Panc1 (cell line): ENCODE measurements at regions not wholly inside any gene's neighbourhood (a gene's known extent, or its start where the extent isn't known, plus 50 kb on each side); places are given as distances from the start of the nearest gene placed in this dataset.

Experiments
- ATAC-seq: fragments of 200-7000 bp; cut with Tn5 transposase; 2 replicates; pipeline ENCODE4 v1.9.1; 2020; ENCODE audit warnings: mild to moderate bottlenecking, moderate library complexity
- BruUV-seq: library from RNA; stranded (reverse); fragments of 400-500 nt; replicated peaks from 2 replicates; lab custom pipeline; 2021; lab: Mats Ljungman, UMichigan
- CTCF ChIA-PET: fragments of 300-600 bp; sonication (Branson Sonifier 250); formaldehyde crosslinking; loops from one replicate; lab custom pipeline; 2022; ENCODE audit warnings: antibody characterized with exemption; lab: Charles Lee
- POLR2A ChIA-PET: fragments of 300-600 bp; sonication (Branson Sonifier 250); formaldehyde crosslinking; loops from one replicate; lab custom pipeline; 2022; ENCODE audit warnings: antibody characterized with exemption; lab: Charles Lee
- DNase-seq: peaks from one replicate; pipeline ENCODE4 v3.0.0-alpha.2; 2010; ENCODE audit warnings: low read depth, low spot score
- H3K27ac ChIP-seq: 2 replicates; pipeline ENCODE4 v1.5.1; 2011; ENCODE audit warnings: mild to moderate bottlenecking, low read length, inconsistent platforms
- H3K27me3 ChIP-seq: fragments of 200-500 bp; sonication (Bioruptor generic); 2 replicates; pipeline ENCODE4 v1.6.0; 2014; ENCODE audit warnings: low read length, inconsistent platforms; ENCODE audit not compliant: control insufficient read depth, insufficient read depth
- H3K36me3 ChIP-seq: fragments of 200-500 bp; sonication (Bioruptor generic); 2 replicates; pipeline ENCODE4 v1.5.1; 2014; ENCODE audit warnings: inconsistent platforms, mild to moderate bottlenecking, low read length, moderate library complexity; ENCODE audit not compliant: control insufficient read depth, insufficient read depth
- H3K4me1 ChIP-seq: 2 replicates; pipeline ENCODE4 v1.5.1; 2011; ENCODE audit warnings: inconsistent platforms, mild to moderate bottlenecking, low read length, moderate library complexity; ENCODE audit not compliant: control insufficient read depth, insufficient read depth
- H3K4me3 ChIP-seq, 2 experiments: 2 replicates each; pipeline ENCODE4 v1.5.1; 2011 to 2012; ENCODE audit warnings: low read depth in 2 of 2, low read length in 2 of 2, mild to moderate bottlenecking in 2 of 2, inconsistent platforms in 1 of 2, moderate library complexity in 1 of 2
- H3K9me3 ChIP-seq: fragments of 200-500 bp; sonication (Bioruptor generic); 2 replicates; pipeline ENCODE4 v1.5.1; 2014; ENCODE audit warnings: low read depth, mild to moderate bottlenecking, inconsistent platforms, low read length, moderate library complexity; ENCODE audit not compliant: control insufficient read depth, insufficient read depth
- CTCF ChIP-seq: fragments of 450-650 bp; IDR thresholded peaks from 2 replicates; pipeline ENCODE4 v1.5.1; 2017; ENCODE audit warnings: mild to moderate bottlenecking
- POLR2AphosphoS5 ChIP-seq: IDR thresholded peaks from 2 replicates; pipeline ENCODE4 v1.6.1; 2012; ENCODE audit warnings: mild to moderate bottlenecking, low read depth, low read length, moderate library complexity
- REST ChIP-seq, 2 experiments: IDR thresholded peaks; 2 replicates each; pipeline ENCODE4 v1.6.1; 2011 to 2012; ENCODE audit warnings: low read depth in 2 of 2, control low read depth in 1 of 2, low read length in 1 of 2, mild to moderate bottlenecking in 1 of 2, moderate library complexity in 1 of 2; ENCODE audit not compliant: insufficient read depth in 1 of 2
- SIN3A ChIP-seq: IDR thresholded peaks from 2 replicates; pipeline ENCODE4 v1.6.1; 2012; ENCODE audit warnings: low read depth, mild to moderate bottlenecking, low read length, moderate library complexity, borderline replicate concordance; ENCODE audit not compliant: insufficient read depth
- TCF7L2 ChIP-seq: IDR thresholded peaks from 2 replicates; pipeline ENCODE4 v1.6.1; 2011; ENCODE audit warnings: mild to moderate bottlenecking, low read depth, low read length, inconsistent platforms
- in situ Hi-C: cut with HindIII; loops from 2 replicates; pipeline ENCODE4 v1.10.0; 2016; ENCODE audit warnings: low sequenced_read_pairs, low pct_unique_long_range_greater_than_20kb
- intact Hi-C: fragments of 100-400 bp; cut with micrococcal nuclease; formaldehyde crosslinking; loops from one replicate; pipeline ENCODE4 v1.10.0; 2022; ENCODE audit not compliant: unreplicated experiment

DNA sequence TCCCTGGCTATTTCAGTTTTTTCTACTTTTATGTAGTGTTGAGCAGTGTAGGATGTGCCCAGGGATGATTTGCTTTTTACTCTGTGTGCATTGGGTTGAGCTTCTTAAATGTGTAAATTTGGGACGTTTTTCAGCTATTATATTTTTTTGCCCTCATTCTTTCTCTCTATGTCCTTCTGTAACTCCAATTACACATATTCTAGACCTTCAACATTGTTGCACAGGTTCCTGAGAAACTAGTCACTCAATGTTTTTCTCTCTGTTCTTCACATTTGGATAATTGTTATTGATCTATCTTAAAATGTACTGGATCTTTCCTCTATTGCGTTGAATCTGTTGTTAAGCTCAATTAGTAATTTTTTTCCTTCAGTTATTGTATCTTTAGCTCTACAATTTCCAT is 162.7 kb upstream of the TCF21 start:
- BruUV-seq, result no TSS peak
- ATAC-seq, result no peak
- CTCF ChIA-PET, result no interaction called here

DNA sequence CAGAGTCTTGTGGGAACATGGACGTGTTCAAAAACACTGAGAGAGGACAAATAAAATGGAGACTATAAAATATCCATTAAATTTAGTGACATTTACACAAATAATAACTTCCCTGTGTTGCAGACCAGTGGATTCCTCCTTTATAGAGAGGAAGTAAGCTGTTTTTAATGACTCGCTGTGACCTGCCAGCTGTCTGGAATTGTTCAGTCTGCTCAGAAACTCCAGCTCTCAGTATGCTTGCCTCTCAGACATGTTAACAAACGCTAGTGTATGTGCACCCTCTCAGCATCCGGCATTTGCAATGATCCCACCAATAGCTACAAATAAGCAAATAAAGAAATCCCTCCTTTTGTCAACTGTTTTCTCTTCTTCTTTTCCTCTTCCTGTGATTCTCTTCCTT is 158.0 kb upstream of the TCF21 start:
- DNase-seq, result no peak
- no peaks in the 10 kb centered on the region for H3K36me3 ChIP-seq
- H3K4me1 ChIP-seq, result no peaks in the 10 kb centered on the region
- TF ChIP-seq SIN3A (no peak), POLR2AphosphoS5 (no peak), CTCF (no peak), TCF7L2 (no peak), REST (IDR thresholded peaks at IDR 0.05; ENCODE audit: insufficient read depth in 1 of 2, low read depth in 2 of 2, low read length in 1 of 2) (no peak)
- H3K9me3 ChIP-seq, result no peaks in the 10 kb centered on the region
- H3K27ac ChIP-seq, result no peak overlapping the region
- no peak overlapping the region for H3K4me3 ChIP-seq
- POLR2A ChIA-PET, result interaction anchor here (0.6 kb wide), 1 partner anchor 14 kb away, joined by 3 read pairs; no protein-coding TSS in a partner anchor
- ATAC-seq, result no peak
- no TSS peak for BruUV-seq
- in situ Hi-C loops, result no loop called here
- intact Hi-C loops, result no loop called here
- CTCF ChIA-PET, result no interaction called here
- no peaks in the 10 kb centered on the region for H3K27me3 ChIP-seq

More for the DNA sequence above, 162.7 kb upstream of the TCF21 start:
- Histone ChIP-seq H3K27me3 (no peaks in the 10 kb centered on the region), H3K4me3 (no peak overlapping the region), H3K27ac (no peak overlapping the region), H3K4me1 (no peaks in the 10 kb centered on the region), H3K9me3 (no peaks in the 10 kb centered on the region), H3K36me3 (no peaks in the 10 kb centered on the region)
- POLR2A ChIA-PET, result no interaction called here
- DNase-seq, result no peak
- no peak for TF ChIP-seq POLR2AphosphoS5
- TF ChIP-seq TCF7L2, result no peak
- TF ChIP-seq SIN3A, result no peak
- TF ChIP-seq REST (IDR thresholded peaks at IDR 0.05; ENCODE audit: insufficient read depth in 1 of 2, low read depth in 2 of 2, low read length in 1 of 2), result no peak
- TF ChIP-seq CTCF, result no peak
- in situ Hi-C loops, result no loop called here
- intact Hi-C loops, result no loop called here
